GM12878 (cell line): ENCODE measurements at regions not wholly inside any gene's neighbourhood (a gene's known extent, or its start where the extent isn't known, plus 50 kb on each side); places are given as distances from the start of the nearest gene placed in this dataset.

Experiments used
- ATAC-seq: fragments of 200-7000 bp; cut with Tn5 transposase; 3 replicates; pipeline ENCODE4 v1.9.1; 2020; ENCODE audit warnings: mild to moderate bottlenecking, moderate library complexity
- BruUV-seq: library from RNA; stranded (reverse); fragments of 400-500 nt; replicated peaks from 2 replicates; lab custom pipeline; 2021; lab: Mats Ljungman, UMichigan
- CTCF ChIA-PET: fragments of 300-600 bp; sonication (Branson Sonifier 250); formaldehyde crosslinking; extraction: SDS; loops from one replicate; lab custom pipeline; 2021; ENCODE audit warnings: inconsistent platforms; lab: Yijun Ruan, JAX
- POLR2A ChIA-PET: fragments of 350-600 bp; formaldehyde crosslinking; extraction: SDS; loops from one replicate; lab custom pipeline; 2021; ENCODE audit warnings: inconsistent platforms; lab: Charles Lee
- RAD21 ChIA-PET: fragments of 300-600 bp; sonication (Branson Sonifier 250); formaldehyde crosslinking; loops from one replicate; lab custom pipeline; 2023; ENCODE audit warnings: antibody characterized with exemption; ENCODE audit not compliant: unreplicated experiment; lab: Charles Lee
- SMC1A ChIA-PET: fragments of 300-600 bp; sonication (Branson Sonifier 250); formaldehyde crosslinking; loops from one replicate; lab custom pipeline; 2023; ENCODE audit not compliant: unreplicated experiment, uncharacterized antibody; lab: Charles Lee
- DNase-seq: peaks from one replicate; pipeline ENCODE4 v3.0.0-alpha.2; 2011; ENCODE audit warnings: low read depth, low spot score
- FAIRE-seq: peaks from 3 replicates; lab custom pipeline; 2011; peaks lifted over from hg19 to GRCh38; lab: Jason Lieb, UNC
- H2AFZ ChIP-seq: 2 replicates; pipeline ENCODE4 v1.6.0; 2011; ENCODE audit warnings: low read depth, low read length, control low read depth; ENCODE audit not compliant: control insufficient read depth
- H3K27ac ChIP-seq: 2 replicates; pipeline ENCODE4 v1.5.1; 2011; ENCODE audit warnings: control low read depth; ENCODE audit not compliant: control insufficient read depth, insufficient read depth
- H3K27me3 ChIP-seq, 2 experiments: replicated peaks in 1 of 2; 2 replicates each; pipeline versions ENCODE4 v1.6.0 to v1.6.1; 2011; ENCODE audit warnings: low read length in 1 of 2; ENCODE audit not compliant: control insufficient read depth in 2 of 2, insufficient read depth in 2 of 2
- H3K36me3 ChIP-seq, 2 experiments: 2 replicates each; pipeline ENCODE4 v1.5.1; 2011; ENCODE audit warnings: low read length in 1 of 2; ENCODE audit not compliant: control insufficient read depth in 2 of 2, insufficient read depth in 2 of 2
- H3K4me1 ChIP-seq: 2 replicates; pipeline ENCODE4 v1.6.1; 2011; ENCODE audit warnings: mild to moderate bottlenecking, low read length, moderate library complexity, mixed read lengths; ENCODE audit not compliant: control insufficient read depth, insufficient read depth
- H3K4me2 ChIP-seq: 2 replicates; pipeline ENCODE4 v1.6.0; 2011; ENCODE audit warnings: control low read depth; ENCODE audit not compliant: control insufficient read depth, insufficient read depth
- H3K4me3 ChIP-seq: fragments of 200-600 bp; sonication (generic); 2 replicates; pipeline ENCODE4 v1.5.1; 2016
- H3K79me2 ChIP-seq: 2 replicates; pipeline ENCODE4 v1.6.0; 2011; ENCODE audit warnings: low read length; ENCODE audit not compliant: control insufficient read depth, insufficient read depth
- H3K9ac ChIP-seq: 2 replicates; pipeline ENCODE4 v1.8.0; 2011; ENCODE audit warnings: low read length, control low read depth, mixed read lengths; ENCODE audit not compliant: control insufficient read depth, insufficient read depth
- H3K9me3 ChIP-seq: replicated peaks from 3 replicates; pipeline ENCODE4 v1.5.1; 2011; ENCODE audit warnings: mild to moderate bottlenecking, low read length; ENCODE audit not compliant: control insufficient read depth, insufficient read depth
- H4K20me1 ChIP-seq: 2 replicates; pipeline ENCODE4 v1.6.0; 2011; ENCODE audit not compliant: control insufficient read depth, insufficient read depth
- BCL11A ChIP-seq: IDR thresholded peaks from 2 replicates; pipeline ENCODE4 v1.6.1; 2011; ENCODE audit warnings: low read depth, low read length
- BRCA1 ChIP-seq: IDR thresholded peaks from 2 replicates; pipeline ENCODE4 v1.6.1; 2011; ENCODE audit warnings: low read depth, low read length, improper control_type of control experiment
- CHD2 ChIP-seq: IDR thresholded peaks from 2 replicates; pipeline ENCODE4 v1.6.1; 2011; ENCODE audit warnings: low read depth, low read length, improper control_type of control experiment, borderline replicate concordance
- DPF2 ChIP-seq: fragments of 450-650 bp; IDR thresholded peaks from 2 replicates; pipeline ENCODE4 v1.6.1; 2017; ENCODE audit warnings: mild to moderate bottlenecking
- IKZF1 ChIP-seq: fragments of 450-650 bp; conservative IDR thresholded peaks from 2 replicates; pipeline ENCODE4 v1.6.1; 2017; ENCODE audit warnings: antibody characterized with exemption, mild to moderate bottlenecking
- KDM1A ChIP-seq: fragments of 200-600 bp; sonication (generic); IDR thresholded peaks from 2 replicates; pipeline ENCODE4 v1.6.1; 2016; ENCODE audit warnings: borderline replicate concordance
- LARP7 ChIP-seq: fragments of 450-650 bp; IDR thresholded peaks from 2 replicates; pipeline ENCODE4 v1.6.1; 2017; ENCODE audit warnings: mild to moderate bottlenecking
- MEF2A ChIP-seq: IDR thresholded peaks from 2 replicates; pipeline ENCODE4 v1.6.1; 2011; ENCODE audit warnings: low read depth, mild to moderate bottlenecking, low read length, moderate library complexity; ENCODE audit not compliant: insufficient read depth
- NFIC ChIP-seq: IDR thresholded peaks from 2 replicates; pipeline ENCODE4 v1.6.1; 2012; ENCODE audit warnings: low read depth, mild to moderate bottlenecking, inconsistent platforms, low read length, moderate library complexity
- PAX5 ChIP-seq: IDR thresholded peaks from 2 replicates; pipeline ENCODE4 v1.6.1; 2011; ENCODE audit warnings: low read depth, low read length, borderline replicate concordance
- RB1 ChIP-seq: fragments of 450-650 bp; formaldehyde crosslinking; IDR thresholded peaks from 2 replicates; pipeline ENCODE4 v1.6.1; 2017; ENCODE audit warnings: mild to moderate bottlenecking, borderline replicate concordance
- RBBP5 ChIP-seq: fragments of 200-600 bp; sonication (generic); conservative IDR thresholded peaks from 2 replicates; pipeline ENCODE4 v1.6.1; 2016
- SIN3A ChIP-seq: IDR thresholded peaks from 2 replicates; pipeline ENCODE4 v1.6.1; 2012; ENCODE audit warnings: low read depth, low read length, improper control_type of control experiment
- TCF3 ChIP-seq: IDR thresholded peaks from 2 replicates; pipeline ENCODE4 v1.6.1; 2012; ENCODE audit warnings: low read depth, mild to moderate bottlenecking, low read length, borderline replicate concordance; ENCODE audit not compliant: insufficient read depth
- ZBED1 ChIP-seq: IDR thresholded peaks from 2 replicates; pipeline ENCODE4 v1.6.1; 2016; ENCODE audit warnings: borderline replicate concordance
- ZNF622 ChIP-seq: fragments of 450-650 bp; IDR thresholded peaks from 2 replicates; pipeline ENCODE4 v1.6.1; 2017; ENCODE audit warnings: mild to moderate bottlenecking, inconsistent platforms
- WGBS: methylation state at CpG from one replicate; pipeline ENCODE4 v1.1.6; 2016; ENCODE audit warnings: low lambda C conversion rate; ENCODE audit not compliant: insufficient replicate concordance, insufficient coverage; ENCODE audit errors: missing lambda C conversion rate; 5-methylcytosine and 5-hydroxymethylcytosine counted together
- in situ Hi-C: fragments of 300-500 bp; cut with MboI; formaldehyde crosslinking; loops from 9 replicates; pipeline ENCODE4 v1.14.3; 2018; ENCODE audit warnings: mixed read lengths
- intact Hi-C: fragments of 100-400 bp; cut with micrococcal nuclease; formaldehyde crosslinking; loops from one replicate; pipeline ENCODE4 v1.14.2; 2022; ENCODE audit not compliant: unreplicated experiment
- TF ChIP-seq, protein P1 (sequence below): IDR thresholded peaks from 2 replicates; pipeline ENCODE4 v1.6.1; 2011; ENCODE audit warnings: mild to moderate bottlenecking, low read depth, low read length, moderate library complexity; ENCODE audit not compliant: insufficient replicate concordance
- TF ChIP-seq, protein P2 (sequence below): fragments of 450-650 bp; IDR thresholded peaks from 2 replicates; pipeline ENCODE4 v1.6.1; 2014; ENCODE audit warnings: mild to moderate bottlenecking
- TF ChIP-seq, protein P3 (sequence below): IDR thresholded peaks from 2 replicates; pipeline ENCODE4 v1.6.1; 2011; ENCODE audit warnings: low read depth, mild to moderate bottlenecking, low read length, moderate library complexity, borderline replicate concordance; ENCODE audit errors: extremely low read depth
- TF ChIP-seq, protein P4 (sequence below): fragments of 450-650 bp; formaldehyde crosslinking; IDR thresholded peaks from 2 replicates; pipeline ENCODE4 v1.4.0; 2020; ENCODE audit warnings: mild to moderate bottlenecking, moderate library complexity

DNA sequence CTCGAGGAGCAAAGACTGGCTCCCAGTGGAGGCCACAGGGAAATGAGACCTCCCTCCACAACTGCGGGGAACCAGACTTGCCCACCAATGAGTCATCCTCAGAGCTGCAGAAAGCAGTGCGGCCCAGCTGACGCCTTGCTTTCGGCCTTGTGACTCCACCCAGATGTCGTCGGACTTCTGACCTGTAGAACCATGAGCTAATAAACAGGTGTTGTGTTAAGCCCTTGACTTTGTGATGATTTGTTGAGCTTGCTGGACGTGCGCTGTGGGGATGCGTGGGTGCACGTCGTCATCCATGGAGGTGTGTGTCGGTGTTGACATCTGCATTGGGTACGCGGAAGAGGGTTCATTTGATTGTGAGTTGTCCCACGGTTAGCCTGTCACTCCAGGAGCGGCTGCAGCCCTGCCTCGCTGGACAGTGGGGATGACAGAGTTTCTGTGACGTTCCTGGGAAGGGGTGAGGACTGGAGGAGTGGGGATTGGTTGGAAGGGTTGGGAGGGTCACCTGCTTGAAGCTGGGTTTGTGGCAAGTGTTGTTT, 154.1 kb downstream of the SH3BP4 start:
- no TSS peak for BruUV-seq
- ChIA-PET CTCF (interaction anchor here (0.5 to 1.4 kb wide), 3 partner anchors 11 to 488 kb away, joined by 3 to 4 read pairs (median 3); no protein-coding TSS in a partner anchor), RAD21 (no interaction called here), SMC1A (no interaction called here), POLR2A (no interaction called here)
- no peaks in the 10 kb centered on the region for H3K27me3 ChIP-seq
- in situ Hi-C loops, result no loop called here
- FAIRE-seq (no peak), DNase-seq (no peak), ATAC-seq (no peak)
- no peaks in the 10 kb centered on the region for H3K36me3 ChIP-seq
- H3K27ac ChIP-seq, result no peak overlapping the region
- no peak overlapping the region for H3K4me2 ChIP-seq
- no peak overlapping the region for H2AFZ ChIP-seq
- no peaks in the 10 kb centered on the region for H3K9me3 ChIP-seq
- H3K9ac ChIP-seq, result no peak overlapping the region
- no peaks in the 10 kb centered on the region for H4K20me1 ChIP-seq
- intact Hi-C loops, result loop anchor here (2.0 kb wide), 1 partner anchor 555 kb away; no protein-coding TSS in a partner anchor
- no peak overlapping the region for H3K4me3 ChIP-seq
- H3K79me2 ChIP-seq, result no peaks in the 10 kb centered on the region
- WGBS, result 53% methylated on average over 19 of the region's 19 CpGs
- no peaks in the 10 kb centered on the region for H3K4me1 ChIP-seq
- TF ChIP-seq IKZF1, result no peak
- TF ChIP-seq, protein P1, sequence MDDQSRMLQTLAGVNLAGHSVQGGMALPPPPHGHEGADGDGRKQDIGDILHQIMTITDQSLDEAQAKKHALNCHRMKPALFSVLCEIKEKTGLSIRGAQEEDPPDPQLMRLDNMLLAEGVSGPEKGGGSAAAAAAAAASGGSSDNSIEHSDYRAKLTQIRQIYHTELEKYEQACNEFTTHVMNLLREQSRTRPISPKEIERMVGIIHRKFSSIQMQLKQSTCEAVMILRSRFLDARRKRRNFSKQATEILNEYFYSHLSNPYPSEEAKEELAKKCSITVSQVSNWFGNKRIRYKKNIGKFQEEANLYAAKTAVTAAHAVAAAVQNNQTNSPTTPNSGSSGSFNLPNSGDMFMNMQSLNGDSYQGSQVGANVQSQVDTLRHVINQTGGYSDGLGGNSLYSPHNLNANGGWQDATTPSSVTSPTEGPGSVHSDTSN, result no peak
- no peak for TF ChIP-seq BCL11A
- no peak for TF ChIP-seq TCF3
- TF ChIP-seq MEF2A, result no peak
- TF ChIP-seq, protein P2, sequence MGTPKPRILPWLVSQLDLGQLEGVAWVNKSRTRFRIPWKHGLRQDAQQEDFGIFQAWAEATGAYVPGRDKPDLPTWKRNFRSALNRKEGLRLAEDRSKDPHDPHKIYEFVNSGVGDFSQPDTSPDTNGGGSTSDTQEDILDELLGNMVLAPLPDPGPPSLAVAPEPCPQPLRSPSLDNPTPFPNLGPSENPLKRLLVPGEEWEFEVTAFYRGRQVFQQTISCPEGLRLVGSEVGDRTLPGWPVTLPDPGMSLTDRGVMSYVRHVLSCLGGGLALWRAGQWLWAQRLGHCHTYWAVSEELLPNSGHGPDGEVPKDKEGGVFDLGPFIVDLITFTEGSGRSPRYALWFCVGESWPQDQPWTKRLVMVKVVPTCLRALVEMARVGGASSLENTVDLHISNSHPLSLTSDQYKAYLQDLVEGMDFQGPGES, result no peak
- TF ChIP-seq LARP7, result no peak
- no peak for TF ChIP-seq RB1
- no peak for TF ChIP-seq RBBP5
- TF ChIP-seq NFIC, result no peak
- no peak for TF ChIP-seq ZNF622
- TF ChIP-seq CHD2, result no peak
- no peak for TF ChIP-seq DPF2
- TF ChIP-seq ZBED1, result no peak
- TF ChIP-seq, protein P3, sequence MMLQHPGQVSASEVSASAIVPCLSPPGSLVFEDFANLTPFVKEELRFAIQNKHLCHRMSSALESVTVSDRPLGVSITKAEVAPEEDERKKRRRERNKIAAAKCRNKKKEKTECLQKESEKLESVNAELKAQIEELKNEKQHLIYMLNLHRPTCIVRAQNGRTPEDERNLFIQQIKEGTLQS, result no peak
- TF ChIP-seq PAX5, result no peak
- TF ChIP-seq, protein P4, sequence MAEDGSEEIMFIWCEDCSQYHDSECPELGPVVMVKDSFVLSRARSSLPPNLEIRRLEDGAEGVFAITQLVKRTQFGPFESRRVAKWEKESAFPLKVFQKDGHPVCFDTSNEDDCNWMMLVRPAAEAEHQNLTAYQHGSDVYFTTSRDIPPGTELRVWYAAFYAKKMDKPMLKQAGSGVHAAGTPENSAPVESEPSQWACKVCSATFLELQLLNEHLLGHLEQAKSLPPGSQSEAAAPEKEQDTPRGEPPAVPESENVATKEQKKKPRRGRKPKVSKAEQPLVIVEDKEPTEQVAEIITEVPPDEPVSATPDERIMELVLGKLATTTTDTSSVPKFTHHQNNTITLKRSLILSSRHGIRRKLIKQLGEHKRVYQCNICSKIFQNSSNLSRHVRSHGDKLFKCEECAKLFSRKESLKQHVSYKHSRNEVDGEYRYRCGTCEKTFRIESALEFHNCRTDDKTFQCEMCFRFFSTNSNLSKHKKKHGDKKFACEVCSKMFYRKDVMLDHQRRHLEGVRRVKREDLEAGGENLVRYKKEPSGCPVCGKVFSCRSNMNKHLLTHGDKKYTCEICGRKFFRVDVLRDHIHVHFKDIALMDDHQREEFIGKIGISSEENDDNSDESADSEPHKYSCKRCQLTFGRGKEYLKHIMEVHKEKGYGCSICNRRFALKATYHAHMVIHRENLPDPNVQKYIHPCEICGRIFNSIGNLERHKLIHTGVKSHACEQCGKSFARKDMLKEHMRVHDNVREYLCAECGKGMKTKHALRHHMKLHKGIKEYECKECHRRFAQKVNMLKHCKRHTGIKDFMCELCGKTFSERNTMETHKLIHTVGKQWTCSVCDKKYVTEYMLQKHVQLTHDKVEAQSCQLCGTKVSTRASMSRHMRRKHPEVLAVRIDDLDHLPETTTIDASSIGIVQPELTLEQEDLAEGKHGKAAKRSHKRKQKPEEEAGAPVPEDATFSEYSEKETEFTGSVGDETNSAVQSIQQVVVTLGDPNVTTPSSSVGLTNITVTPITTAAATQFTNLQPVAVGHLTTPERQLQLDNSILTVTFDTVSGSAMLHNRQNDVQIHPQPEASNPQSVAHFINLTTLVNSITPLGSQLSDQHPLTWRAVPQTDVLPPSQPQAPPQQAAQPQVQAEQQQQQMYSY (CRISPR knock-in tag), result no peak
- no peak for TF ChIP-seq KDM1A
- TF ChIP-seq BRCA1, result no peak
- no peak for TF ChIP-seq SIN3A
- TF ChIP-seq, all 136 proteins: peak for 0
